ENCODE measurements at regions not wholly inside any gene's neighbourhood (a gene's known extent, or its start where the extent isn't known, plus 50 kb on each side); places are given as distances from the start of the nearest gene placed in this dataset.

DNA sequence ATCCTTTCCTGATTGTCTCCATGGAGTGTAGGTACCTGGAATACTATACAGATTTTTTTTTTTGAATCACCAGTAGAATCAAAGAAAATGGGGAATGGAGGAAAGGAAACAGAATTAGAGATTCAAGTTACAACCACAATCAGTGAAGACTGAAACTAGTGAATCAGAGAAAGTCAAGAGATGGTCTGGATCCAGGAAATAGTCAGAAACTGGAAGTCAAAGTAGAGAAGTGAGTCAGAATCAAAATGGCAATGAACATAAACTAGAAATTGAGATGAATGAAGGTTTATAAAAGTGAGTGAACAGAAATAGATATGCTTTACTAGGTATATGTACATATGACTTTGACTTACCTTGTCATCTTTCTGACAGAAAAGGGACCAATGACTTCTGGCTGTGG is 579.0 kb downstream of the PLCL1 start:
- TF ChIP-seq, protein P1, sequence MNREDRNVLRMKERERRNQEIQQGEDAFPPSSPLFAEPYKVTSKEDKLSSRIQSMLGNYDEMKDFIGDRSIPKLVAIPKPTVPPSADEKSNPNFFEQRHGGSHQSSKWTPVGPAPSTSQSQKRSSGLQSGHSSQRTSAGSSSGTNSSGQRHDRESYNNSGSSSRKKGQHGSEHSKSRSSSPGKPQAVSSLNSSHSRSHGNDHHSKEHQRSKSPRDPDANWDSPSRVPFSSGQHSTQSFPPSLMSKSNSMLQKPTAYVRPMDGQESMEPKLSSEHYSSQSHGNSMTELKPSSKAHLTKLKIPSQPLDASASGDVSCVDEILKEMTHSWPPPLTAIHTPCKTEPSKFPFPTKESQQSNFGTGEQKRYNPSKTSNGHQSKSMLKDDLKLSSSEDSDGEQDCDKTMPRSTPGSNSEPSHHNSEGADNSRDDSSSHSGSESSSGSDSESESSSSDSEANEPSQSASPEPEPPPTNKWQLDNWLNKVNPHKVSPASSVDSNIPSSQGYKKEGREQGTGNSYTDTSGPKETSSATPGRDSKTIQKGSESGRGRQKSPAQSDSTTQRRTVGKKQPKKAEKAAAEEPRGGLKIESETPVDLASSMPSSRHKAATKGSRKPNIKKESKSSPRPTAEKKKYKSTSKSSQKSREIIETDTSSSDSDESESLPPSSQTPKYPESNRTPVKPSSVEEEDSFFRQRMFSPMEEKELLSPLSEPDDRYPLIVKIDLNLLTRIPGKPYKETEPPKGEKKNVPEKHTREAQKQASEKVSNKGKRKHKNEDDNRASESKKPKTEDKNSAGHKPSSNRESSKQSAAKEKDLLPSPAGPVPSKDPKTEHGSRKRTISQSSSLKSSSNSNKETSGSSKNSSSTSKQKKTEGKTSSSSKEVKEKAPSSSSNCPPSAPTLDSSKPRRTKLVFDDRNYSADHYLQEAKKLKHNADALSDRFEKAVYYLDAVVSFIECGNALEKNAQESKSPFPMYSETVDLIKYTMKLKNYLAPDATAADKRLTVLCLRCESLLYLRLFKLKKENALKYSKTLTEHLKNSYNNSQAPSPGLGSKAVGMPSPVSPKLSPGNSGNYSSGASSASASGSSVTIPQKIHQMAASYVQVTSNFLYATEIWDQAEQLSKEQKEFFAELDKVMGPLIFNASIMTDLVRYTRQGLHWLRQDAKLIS (CRISPR knock-in tag; IDR thresholded peaks at IDR 0.05; ENCODE audit: borderline replicate concordance): no peak
- TF ChIP-seq, protein P2, sequence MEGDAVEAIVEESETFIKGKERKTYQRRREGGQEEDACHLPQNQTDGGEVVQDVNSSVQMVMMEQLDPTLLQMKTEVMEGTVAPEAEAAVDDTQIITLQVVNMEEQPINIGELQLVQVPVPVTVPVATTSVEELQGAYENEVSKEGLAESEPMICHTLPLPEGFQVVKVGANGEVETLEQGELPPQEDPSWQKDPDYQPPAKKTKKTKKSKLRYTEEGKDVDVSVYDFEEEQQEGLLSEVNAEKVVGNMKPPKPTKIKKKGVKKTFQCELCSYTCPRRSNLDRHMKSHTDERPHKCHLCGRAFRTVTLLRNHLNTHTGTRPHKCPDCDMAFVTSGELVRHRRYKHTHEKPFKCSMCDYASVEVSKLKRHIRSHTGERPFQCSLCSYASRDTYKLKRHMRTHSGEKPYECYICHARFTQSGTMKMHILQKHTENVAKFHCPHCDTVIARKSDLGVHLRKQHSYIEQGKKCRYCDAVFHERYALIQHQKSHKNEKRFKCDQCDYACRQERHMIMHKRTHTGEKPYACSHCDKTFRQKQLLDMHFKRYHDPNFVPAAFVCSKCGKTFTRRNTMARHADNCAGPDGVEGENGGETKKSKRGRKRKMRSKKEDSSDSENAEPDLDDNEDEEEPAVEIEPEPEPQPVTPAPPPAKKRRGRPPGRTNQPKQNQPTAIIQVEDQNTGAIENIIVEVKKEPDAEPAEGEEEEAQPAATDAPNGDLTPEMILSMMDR (IDR thresholded peaks at IDR 0.05): no peak
- TF ChIP-seq CBFB (CRISPR knock-in tag; IDR thresholded peaks at IDR 0.05; ENCODE audit: low read depth): no peak
- no peak for TF ChIP-seq JUN (CRISPR knock-in tag; IDR thresholded peaks at IDR 0.05)
- TF ChIP-seq, protein P3, sequence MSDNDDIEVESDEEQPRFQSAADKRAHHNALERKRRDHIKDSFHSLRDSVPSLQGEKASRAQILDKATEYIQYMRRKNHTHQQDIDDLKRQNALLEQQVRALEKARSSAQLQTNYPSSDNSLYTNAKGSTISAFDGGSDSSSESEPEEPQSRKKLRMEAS (CRISPR knock-in tag; IDR thresholded peaks at IDR 0.05): no peak
- no peak for TF ChIP-seq NFE2L1 (CRISPR knock-in tag; IDR thresholded peaks at IDR 0.05)
- TF ChIP-seq, protein P4, sequence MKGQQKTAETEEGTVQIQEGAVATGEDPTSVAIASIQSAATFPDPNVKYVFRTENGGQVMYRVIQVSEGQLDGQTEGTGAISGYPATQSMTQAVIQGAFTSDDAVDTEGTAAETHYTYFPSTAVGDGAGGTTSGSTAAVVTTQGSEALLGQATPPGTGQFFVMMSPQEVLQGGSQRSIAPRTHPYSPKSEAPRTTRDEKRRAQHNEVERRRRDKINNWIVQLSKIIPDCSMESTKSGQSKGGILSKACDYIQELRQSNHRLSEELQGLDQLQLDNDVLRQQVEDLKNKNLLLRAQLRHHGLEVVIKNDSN (CRISPR knock-in tag; IDR thresholded peaks at IDR 0.05): no peak
- no peak for TF ChIP-seq NFATC4 (CRISPR knock-in tag; IDR thresholded peaks at IDR 0.05)
- TF ChIP-seq, protein P5, sequence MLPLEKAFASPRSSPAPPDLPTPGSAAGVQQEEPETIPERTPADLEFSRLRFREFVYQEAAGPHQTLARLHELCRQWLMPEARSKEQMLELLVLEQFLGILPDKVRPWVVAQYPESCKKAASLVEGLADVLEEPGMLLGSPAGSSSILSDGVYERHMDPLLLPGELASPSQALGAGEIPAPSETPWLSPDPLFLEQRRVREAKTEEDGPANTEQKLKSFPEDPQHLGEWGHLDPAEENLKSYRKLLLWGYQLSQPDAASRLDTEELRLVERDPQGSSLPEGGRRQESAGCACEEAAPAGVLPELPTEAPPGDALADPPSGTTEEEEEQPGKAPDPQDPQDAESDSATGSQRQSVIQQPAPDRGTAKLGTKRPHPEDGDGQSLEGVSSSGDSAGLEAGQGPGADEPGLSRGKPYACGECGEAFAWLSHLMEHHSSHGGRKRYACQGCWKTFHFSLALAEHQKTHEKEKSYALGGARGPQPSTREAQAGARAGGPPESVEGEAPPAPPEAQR (CRISPR knock-in tag; IDR thresholded peaks at IDR 0.05): no peak
- no peak for TF ChIP-seq KAT7 (CRISPR knock-in tag; IDR thresholded peaks at IDR 0.05; ENCODE audit: borderline replicate concordance)
- no peak for TF ChIP-seq SMAD3 (CRISPR knock-in tag; IDR thresholded peaks at IDR 0.05; ENCODE audit: borderline replicate concordance)

Data from WTC11 (cell line).